ENCODE measurements at regions not wholly inside any gene's neighbourhood (a gene's known extent, or its start where the extent isn't known, plus 50 kb on each side); places are given as distances from the start of the nearest gene placed in this dataset.

- TF ChIP-seq CTCF (IDR thresholded peaks at IDR 0.05) (no peak), POLR2AphosphoS5 (IDR thresholded peaks at IDR 0.05) (no peak)
Observed at GRCh38 chr13:74485757-74486156, 351.6 kb upstream of the KLF12 start.
